ENCODE measurements at regions not wholly inside any gene's neighbourhood (a gene's known extent, or its start where the extent isn't known, plus 50 kb on each side); places are given as distances from the start of the nearest gene placed in this dataset.

DNA sequence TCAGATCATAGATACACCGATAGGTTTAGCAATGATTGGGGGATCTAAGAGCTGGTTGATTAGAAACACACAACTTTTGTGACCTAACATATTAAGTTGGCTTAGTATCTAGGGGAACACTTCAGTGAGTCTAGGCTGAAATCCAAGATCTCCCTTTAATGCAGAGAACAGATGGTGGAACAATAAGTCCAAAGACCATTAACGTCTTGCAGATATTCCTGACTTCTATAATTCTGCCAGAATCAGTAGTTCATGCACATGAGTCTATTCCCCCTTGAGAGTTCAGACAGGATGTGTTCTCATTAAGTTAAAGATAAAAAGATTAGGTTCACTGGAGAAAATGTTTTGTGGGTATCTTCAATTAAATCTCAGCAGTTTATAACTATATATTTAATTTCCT lies 506.5 kb downstream of the TSN start:
- TF ChIP-seq TARDBP (IDR thresholded peaks at IDR 0.05) (no peak), ARNT (IDR thresholded peaks at IDR 0.05) (no peak), CTBP1 (IDR thresholded peaks at IDR 0.05; ENCODE audit: borderline replicate concordance) (no peak), SUZ12 (IDR thresholded peaks at IDR 0.05) (no peak), FOXK2 (IDR thresholded peaks at IDR 0.05) (no peak), FOXM1 (IDR thresholded peaks at IDR 0.05; ENCODE audit: borderline replicate concordance) (no peak), FOXA1 (IDR thresholded peaks at IDR 0.05) (no peak), ELF4 (IDR thresholded peaks at IDR 0.05) (no peak), L3MBTL2 (conservative IDR thresholded peaks at IDR 0.05) (no peak), ZNF384 (IDR thresholded peaks at IDR 0.05) (no peak), HDGF (IDR thresholded peaks at IDR 0.05; ENCODE audit: borderline replicate concordance) (no peak)
- TF ChIP-seq, protein P1, sequence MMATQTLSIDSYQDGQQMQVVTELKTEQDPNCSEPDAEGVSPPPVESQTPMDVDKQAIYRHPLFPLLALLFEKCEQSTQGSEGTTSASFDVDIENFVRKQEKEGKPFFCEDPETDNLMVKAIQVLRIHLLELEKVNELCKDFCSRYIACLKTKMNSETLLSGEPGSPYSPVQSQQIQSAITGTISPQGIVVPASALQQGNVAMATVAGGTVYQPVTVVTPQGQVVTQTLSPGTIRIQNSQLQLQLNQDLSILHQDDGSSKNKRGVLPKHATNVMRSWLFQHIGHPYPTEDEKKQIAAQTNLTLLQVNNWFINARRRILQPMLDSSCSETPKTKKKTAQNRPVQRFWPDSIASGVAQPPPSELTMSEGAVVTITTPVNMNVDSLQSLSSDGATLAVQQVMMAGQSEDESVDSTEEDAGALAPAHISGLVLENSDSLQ (IDR thresholded peaks at IDR 0.05) = no peak
- no peak for DNase-seq (ENCODE audit: extremely low spot score)
- ChIA-PET CTCF (no interaction called here), POLR2A (no interaction called here)

DNA sequence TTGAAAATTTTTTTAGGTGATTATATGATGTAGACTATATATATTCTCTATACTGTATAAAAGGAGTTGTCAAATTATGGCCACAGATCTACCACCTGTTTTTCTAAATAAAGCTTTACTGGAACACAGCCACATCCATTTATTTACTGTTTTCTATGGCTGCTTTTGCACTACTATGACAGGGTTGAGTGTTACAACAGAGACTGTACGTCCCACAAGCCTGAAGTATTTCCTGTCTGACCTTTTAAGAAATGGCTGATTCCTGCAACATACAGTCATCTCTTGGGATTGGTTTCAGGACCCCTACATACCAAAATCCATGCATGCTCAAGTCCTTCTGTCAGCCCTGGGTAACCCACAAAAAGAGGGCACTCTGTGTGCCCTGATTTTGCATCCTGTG lies 508.3 kb downstream of the TSN start:
- TF ChIP-seq, protein P1 (IDR thresholded peaks at IDR 0.05) = no peak
- TF ChIP-seq TARDBP (IDR thresholded peaks at IDR 0.05) = no peak
- ChIA-PET CTCF (no interaction called here), POLR2A (no interaction called here)
- no peak for DNase-seq (ENCODE audit: extremely low spot score)

DNA sequence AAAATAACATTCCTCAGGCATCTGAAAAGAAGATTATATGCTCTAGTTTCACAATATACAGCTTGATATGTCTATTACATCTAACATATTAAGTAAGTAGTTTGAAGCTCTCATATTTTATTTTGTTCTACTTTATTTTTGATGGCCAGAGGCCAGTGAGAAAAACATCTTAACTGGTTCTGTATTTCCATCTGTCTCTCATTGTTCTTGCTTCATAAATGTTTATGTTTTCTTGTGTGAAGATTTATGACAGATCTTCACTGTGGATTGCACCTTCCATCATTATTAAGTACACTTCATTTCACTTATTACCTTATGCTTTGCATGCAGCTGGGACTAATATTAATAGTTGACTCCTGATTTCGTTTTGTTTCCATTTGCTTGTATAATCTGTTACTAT lies 511.2 kb downstream of the TSN start:
- no peak for DNase-seq (ENCODE audit: extremely low spot score)
- CTCF ChIA-PET = no interaction called here
- TF ChIP-seq BHLHE40 (IDR thresholded peaks at IDR 0.05; ENCODE audit: borderline replicate concordance) = no peak
- no peak for TF ChIP-seq FOXA1 (IDR thresholded peaks at IDR 0.05)
- no peak for TF ChIP-seq SP1 (IDR thresholded peaks at IDR 0.05)
- TF ChIP-seq TARDBP (IDR thresholded peaks at IDR 0.05) = no peak
- TF ChIP-seq ZNF384 (IDR thresholded peaks at IDR 0.05) = no peak
- TF ChIP-seq ELF4 (IDR thresholded peaks at IDR 0.05) = no peak
- TF ChIP-seq HDGF (IDR thresholded peaks at IDR 0.05; ENCODE audit: borderline replicate concordance) = no peak
- no peak for TF ChIP-seq CTBP1 (IDR thresholded peaks at IDR 0.05; ENCODE audit: borderline replicate concordance)
- no peak for TF ChIP-seq LEF1 (IDR thresholded peaks at IDR 0.05; ENCODE audit: borderline replicate concordance)
- POLR2A ChIA-PET = no interaction called here

DNA sequence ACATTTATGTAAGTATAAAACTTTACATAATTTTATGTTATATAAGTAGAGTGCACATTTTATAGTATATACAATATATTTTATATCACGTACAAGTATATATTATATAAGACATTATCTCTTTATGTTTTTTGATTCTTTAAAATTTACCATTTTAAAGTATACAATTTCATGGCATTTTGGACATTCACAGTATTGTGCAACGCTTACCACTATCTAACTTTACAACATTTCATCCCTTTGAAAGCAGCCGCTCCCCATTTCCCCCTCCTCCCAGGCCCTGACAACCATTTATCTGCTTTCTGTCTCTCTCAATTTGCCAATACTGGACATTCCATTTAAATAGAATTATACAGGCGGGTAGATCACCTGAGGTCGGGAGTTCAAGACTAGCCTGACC lies 512.5 kb downstream of the TSN start:
- no peak for DNase-seq (ENCODE audit: extremely low spot score)
- CTCF ChIA-PET = no interaction called here

DNA sequence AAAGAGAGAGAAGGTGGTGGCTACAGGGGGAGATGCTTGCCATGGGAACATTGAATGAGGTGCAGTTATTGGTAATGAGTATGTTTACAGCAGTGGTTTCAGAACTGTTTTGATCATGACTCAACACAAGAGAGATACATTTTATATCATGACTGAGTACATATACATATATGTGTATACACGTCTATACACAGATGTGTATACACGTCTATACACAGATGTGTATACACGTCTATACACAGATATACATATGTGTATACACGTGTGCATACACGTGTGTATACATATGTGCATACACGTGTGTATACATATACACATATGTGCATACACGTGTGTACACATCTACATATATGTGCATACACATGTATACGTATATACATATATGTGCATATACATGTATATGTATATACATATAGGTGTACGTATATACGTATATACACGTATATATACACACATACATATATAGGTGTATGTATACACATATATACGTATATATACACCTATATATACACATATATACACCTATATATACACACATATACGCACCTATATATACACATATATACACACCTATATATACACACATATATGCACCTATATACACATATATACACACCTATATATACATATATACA lies 518.5 kb downstream of the TSN start:
- no peak for TF ChIP-seq BHLHE40 (IDR thresholded peaks at IDR 0.05; ENCODE audit: borderline replicate concordance)
- TF ChIP-seq FOXK2 (IDR thresholded peaks at IDR 0.05) = no peak
- TF ChIP-seq SUZ12 (IDR thresholded peaks at IDR 0.05) = no peak
- TF ChIP-seq TARDBP (IDR thresholded peaks at IDR 0.05) = no peak
- no peak for TF ChIP-seq ZNF384 (IDR thresholded peaks at IDR 0.05)
- no peak for TF ChIP-seq CTBP1 (IDR thresholded peaks at IDR 0.05; ENCODE audit: borderline replicate concordance)
- no peak for TF ChIP-seq SP1 (IDR thresholded peaks at IDR 0.05)
- TF ChIP-seq NFRKB (IDR thresholded peaks at IDR 0.05) = no peak
- TF ChIP-seq HDGF (IDR thresholded peaks at IDR 0.05; ENCODE audit: borderline replicate concordance) = no peak
- no peak for TF ChIP-seq FOXA1 (IDR thresholded peaks at IDR 0.05)
- TF ChIP-seq L3MBTL2 (conservative IDR thresholded peaks at IDR 0.05) = no peak
- TF ChIP-seq ARNT (IDR thresholded peaks at IDR 0.05) = no peak
- TF ChIP-seq LEF1 (IDR thresholded peaks at IDR 0.05; ENCODE audit: borderline replicate concordance) = no peak
- TF ChIP-seq, protein P1 (IDR thresholded peaks at IDR 0.05) = no peak
- TF ChIP-seq FOXM1 (IDR thresholded peaks at IDR 0.05; ENCODE audit: borderline replicate concordance) = no peak
- TF ChIP-seq ELF4 (IDR thresholded peaks at IDR 0.05) = no peak
- CTCF ChIA-PET = no interaction called here
- DNase-seq (ENCODE audit: extremely low spot score) = no peak
- POLR2A ChIA-PET = no interaction called here

More for the DNA sequence above, 512.5 kb downstream of the TSN start:
- TF ChIP-seq ZNF384 (IDR thresholded peaks at IDR 0.05) (no peak), FOXA1 (IDR thresholded peaks at IDR 0.05) (no peak), L3MBTL2 (conservative IDR thresholded peaks at IDR 0.05) (no peak), FOXM1 (IDR thresholded peaks at IDR 0.05; ENCODE audit: borderline replicate concordance) (no peak)
- POLR2A ChIA-PET = no interaction called here

DNA sequence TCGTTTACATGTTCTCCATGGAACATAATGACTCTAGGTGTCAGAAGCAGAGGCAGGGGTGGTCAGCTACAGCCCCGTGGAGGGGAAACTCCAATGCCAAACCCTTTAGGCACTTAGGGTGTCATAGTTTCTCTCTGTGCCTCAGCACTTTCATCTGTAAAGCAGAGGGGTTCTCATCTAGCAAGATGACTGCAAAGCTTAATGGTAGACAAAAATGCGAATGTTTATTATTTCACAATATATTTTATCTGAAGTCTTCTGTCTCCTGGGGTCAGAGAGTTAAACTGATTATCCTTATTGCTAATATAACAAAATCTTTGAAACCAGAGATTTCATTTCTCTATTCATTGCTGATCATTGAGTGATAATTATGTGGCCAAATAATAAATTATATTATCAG lies 522.5 kb downstream of the TSN start:
- TF ChIP-seq FOXM1 (IDR thresholded peaks at IDR 0.05; ENCODE audit: borderline replicate concordance) (no peak), LEF1 (IDR thresholded peaks at IDR 0.05; ENCODE audit: borderline replicate concordance) (no peak), SP1 (IDR thresholded peaks at IDR 0.05) (no peak), TARDBP (IDR thresholded peaks at IDR 0.05) (no peak), FOXK2 (IDR thresholded peaks at IDR 0.05) (no peak), L3MBTL2 (conservative IDR thresholded peaks at IDR 0.05) (no peak), FOXA1 (IDR thresholded peaks at IDR 0.05) (no peak), NFRKB (IDR thresholded peaks at IDR 0.05) (no peak), CTBP1 (IDR thresholded peaks at IDR 0.05; ENCODE audit: borderline replicate concordance) (no peak), ZNF384 (IDR thresholded peaks at IDR 0.05) (no peak), BHLHE40 (IDR thresholded peaks at IDR 0.05; ENCODE audit: borderline replicate concordance) (no peak), SUZ12 (IDR thresholded peaks at IDR 0.05) (no peak)
- TF ChIP-seq, protein P1 (IDR thresholded peaks at IDR 0.05) = no peak
- CTCF ChIA-PET = no interaction called here
- POLR2A ChIA-PET = no interaction called here
- no peak for DNase-seq (ENCODE audit: extremely low spot score)

All from HEK293T (cell line).